GM10266 (cell line): ENCODE measurements at regions not wholly inside any gene's neighbourhood (a gene's known extent, or its start where the extent isn't known, plus 50 kb on each side); places are given as distances from the start of the nearest gene placed in this dataset.

ENCODE experiments used
- DNase-seq: peaks from one replicate; pipeline ENCODE4 v3.0.0; 2012; ENCODE audit errors: extremely low spot score
- TF ChIP-seq, protein P1 (sequence below): IDR thresholded peaks from 2 replicates; pipeline ENCODE4 v1.5.1; 2012; ENCODE audit warnings: mild to moderate bottlenecking, low read depth; ENCODE audit not compliant: control insufficient read depth, insufficient read depth; ENCODE audit errors: missing control alignments

DNA sequence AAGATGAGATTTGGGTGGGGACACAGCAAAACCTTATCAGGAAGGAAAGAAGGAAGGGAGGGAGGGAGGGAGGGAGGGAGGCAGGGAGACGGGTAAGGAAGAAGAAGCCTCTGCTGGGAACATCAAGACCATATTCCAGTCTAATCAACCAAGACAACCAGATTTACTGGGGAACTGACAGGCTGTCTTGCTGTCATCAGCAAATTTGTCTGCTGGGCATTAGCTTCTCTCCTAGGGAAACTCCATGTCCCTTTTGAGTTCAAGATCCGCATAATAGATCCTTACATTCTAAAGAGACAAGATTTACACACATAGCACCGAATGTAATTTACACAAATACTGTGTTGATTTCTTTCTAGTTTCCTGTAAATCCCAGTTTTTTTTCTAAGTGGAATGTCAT, 1618.9 kb upstream of the ZEB2 start:
- no peak for DNase-seq
- TF ChIP-seq, protein P1, sequence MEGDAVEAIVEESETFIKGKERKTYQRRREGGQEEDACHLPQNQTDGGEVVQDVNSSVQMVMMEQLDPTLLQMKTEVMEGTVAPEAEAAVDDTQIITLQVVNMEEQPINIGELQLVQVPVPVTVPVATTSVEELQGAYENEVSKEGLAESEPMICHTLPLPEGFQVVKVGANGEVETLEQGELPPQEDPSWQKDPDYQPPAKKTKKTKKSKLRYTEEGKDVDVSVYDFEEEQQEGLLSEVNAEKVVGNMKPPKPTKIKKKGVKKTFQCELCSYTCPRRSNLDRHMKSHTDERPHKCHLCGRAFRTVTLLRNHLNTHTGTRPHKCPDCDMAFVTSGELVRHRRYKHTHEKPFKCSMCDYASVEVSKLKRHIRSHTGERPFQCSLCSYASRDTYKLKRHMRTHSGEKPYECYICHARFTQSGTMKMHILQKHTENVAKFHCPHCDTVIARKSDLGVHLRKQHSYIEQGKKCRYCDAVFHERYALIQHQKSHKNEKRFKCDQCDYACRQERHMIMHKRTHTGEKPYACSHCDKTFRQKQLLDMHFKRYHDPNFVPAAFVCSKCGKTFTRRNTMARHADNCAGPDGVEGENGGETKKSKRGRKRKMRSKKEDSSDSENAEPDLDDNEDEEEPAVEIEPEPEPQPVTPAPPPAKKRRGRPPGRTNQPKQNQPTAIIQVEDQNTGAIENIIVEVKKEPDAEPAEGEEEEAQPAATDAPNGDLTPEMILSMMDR: no peak

DNA sequence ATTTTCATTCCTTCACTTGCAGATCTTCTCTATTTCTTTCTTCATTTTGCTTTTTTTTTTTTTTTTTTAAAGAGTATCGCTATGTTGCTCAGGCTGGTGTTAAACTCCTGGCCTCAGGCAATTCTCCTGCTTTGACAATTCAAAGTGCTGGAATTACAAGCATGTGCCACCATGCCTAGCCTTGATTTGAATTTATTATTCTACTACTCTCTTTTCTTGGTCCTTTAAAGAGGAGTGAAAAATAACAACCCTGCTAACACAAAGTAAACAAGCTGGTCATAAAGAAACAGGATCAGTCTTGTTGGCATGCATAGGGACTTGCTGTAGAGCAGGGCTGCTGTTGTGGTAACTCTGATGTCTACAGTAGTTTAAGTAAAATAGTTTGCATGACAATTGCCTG, 1615.3 kb upstream of the ZEB2 start:
- no peak for DNase-seq
- TF ChIP-seq, protein P1: no peak

DNA sequence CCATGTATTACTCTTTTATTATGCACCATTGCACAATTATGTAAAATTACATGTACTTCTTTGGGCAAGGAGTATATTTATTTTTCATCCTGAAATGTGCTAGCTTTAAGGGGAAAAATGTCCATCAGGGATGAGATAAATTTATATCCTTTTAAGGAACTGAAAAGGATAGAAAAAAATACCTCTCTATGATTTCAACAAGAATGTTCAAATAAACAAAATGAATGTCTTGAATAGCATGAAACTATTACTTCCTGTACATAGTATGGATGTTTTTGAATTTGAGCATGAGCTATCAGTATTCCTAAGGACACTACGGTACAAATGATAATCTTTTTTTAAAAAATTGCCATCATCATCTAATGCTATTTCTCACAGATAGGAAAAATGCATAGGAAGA, 1611.9 kb upstream of the ZEB2 start:
- DNase-seq: no peak
- TF ChIP-seq, protein P1: no peak

DNA sequence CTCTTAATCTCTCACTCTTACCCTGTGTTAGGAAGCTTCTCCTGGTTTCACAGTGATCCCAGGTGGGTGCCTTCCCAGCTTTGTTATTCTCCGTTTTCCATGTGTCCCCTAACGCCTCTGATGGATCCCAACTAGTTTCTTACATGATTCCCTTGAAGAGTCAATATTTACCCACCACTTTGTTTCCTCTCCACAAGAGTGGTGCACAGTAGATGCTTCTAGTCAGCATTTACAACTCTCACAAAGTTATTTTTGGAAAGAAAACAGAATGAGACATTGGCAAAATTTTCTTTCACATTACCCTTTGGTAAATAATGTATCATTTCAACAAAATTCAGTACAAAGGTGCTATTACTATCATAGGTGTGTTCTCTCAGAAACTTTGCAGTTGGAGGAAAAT, 1611.1 kb upstream of the ZEB2 start:
- TF ChIP-seq, protein P1: no peak
- no peak for DNase-seq

DNA sequence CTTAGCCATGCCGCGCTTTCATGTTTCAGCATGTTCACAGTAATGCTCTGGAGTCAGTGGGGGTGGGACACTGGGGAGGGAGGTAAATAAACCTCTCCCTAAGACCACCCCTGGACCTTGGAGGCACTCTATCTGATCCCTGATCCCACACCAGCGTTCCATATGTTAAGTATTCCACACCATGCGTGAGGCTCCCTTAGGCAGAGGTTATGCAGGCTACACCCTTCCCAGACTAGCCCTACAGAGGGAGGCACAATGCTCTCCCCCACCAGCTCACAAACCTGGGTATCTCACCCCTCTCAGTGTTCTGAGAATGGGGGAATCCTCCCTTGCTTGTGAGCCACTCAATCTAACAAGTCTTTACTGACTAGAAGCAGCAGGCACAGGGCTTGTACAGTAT, 1610.4 kb upstream of the ZEB2 start:
- DNase-seq: no peak
- TF ChIP-seq, protein P1: no peak

DNA sequence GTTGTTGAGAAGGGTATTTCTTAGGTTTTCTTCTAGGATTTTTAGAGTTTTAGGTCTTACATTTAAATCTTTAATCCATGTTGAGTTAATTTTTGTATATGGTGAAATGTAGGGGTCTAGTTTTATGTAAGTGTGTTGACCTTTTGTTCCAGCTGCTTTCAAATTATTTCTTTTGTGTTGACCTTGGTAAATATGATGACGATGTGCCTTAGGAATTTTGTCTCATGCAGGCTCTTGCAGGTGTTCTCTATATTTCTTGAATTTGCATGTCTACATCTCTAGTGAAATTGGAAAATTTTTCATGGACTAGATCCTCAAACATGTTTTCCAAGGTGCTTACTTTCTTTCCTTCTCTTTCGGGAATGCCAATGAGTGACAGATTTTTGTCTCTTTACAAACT, 1609.3 kb upstream of the ZEB2 start:
- TF ChIP-seq, protein P1: no peak
- no peak for DNase-seq

DNA sequence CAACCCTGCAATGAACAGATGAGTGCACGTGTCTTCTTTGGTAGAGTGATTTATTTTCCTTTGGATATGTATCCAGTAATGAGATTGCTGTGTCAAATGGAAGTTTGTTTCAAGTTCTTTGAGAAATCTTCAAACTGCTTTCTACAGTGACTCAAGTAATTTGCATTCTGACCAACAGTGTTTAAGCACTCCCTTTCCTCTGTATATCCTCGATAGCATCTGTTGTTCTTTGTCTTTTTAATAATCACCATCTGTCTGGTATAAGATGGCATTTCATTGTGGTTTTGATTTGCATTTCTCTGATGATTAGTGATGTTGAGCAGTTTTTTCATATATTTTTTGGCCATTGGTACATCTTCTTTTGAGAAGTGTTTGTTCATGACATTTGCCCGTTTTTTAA, 1608.3 kb upstream of the ZEB2 start:
- TF ChIP-seq, protein P1: no peak
- no peak for DNase-seq

DNA sequence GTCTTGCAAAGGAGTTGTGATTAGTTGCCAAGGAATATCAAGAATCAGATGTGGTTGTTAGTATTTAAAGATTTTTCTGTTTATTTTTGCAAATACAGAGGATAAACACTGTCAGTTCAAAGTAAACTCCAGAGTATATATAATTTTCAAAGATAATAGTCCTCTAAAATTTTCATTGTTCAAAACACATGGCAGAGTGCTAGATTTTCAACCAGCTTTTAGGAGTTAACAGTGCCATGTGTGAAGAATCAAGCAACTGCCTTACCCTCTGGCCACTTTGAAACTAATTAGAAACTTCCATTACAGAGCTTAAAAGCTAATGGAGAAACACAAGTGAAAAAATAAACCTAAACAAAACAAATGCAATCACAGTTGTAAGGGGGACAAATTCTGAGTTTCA, 1605.6 kb upstream of the ZEB2 start:
- DNase-seq: no peak
- TF ChIP-seq, protein P1: no peak
